MM.1S (cell line): ENCODE measurements at regions not wholly inside any gene's neighbourhood (a gene's known extent, or its start where the extent isn't known, plus 50 kb on each side); places are given as distances from the start of the nearest gene placed in this dataset.

ENCODE experiments used
- DNase-seq: peaks from one replicate; pipeline ENCODE4 v3.0.0-alpha.2; 2015
- H2AFZ ChIP-seq: fragments of 300-600 bp; sonication (generic); 2 replicates; pipeline ENCODE4 v1.6.0; 2016; ENCODE audit warnings: antibody characterized with exemption, low read length
- H3F3A ChIP-seq: fragments of 300-600 bp; sonication (generic); 2 replicates; pipeline ENCODE4 v1.6.1; 2016; ENCODE audit warnings: mild to moderate bottlenecking, antibody characterized with exemption, low read length, moderate library complexity, mixed read lengths; ENCODE audit not compliant: insufficient read depth
- H3K27ac ChIP-seq: fragments of 300-600 bp; sonication (generic); 2 replicates; pipeline ENCODE4 v1.5.1; 2016; ENCODE audit warnings: mild to moderate bottlenecking, low read length
- H3K27me3 ChIP-seq: fragments of 300-600 bp; sonication (generic); replicated peaks from 2 replicates; pipeline ENCODE4 v1.6.0; 2016; ENCODE audit warnings: low read length; ENCODE audit not compliant: insufficient read depth
- H3K36me3 ChIP-seq: fragments of 300-600 bp; sonication (generic); replicated peaks from 2 replicates; pipeline ENCODE4 v1.6.1; 2016; ENCODE audit warnings: mild to moderate bottlenecking, low read length, mixed read lengths; ENCODE audit not compliant: insufficient read depth
- H3K4me1 ChIP-seq: fragments of 300-600 bp; sonication (generic); 2 replicates; pipeline ENCODE4 v1.6.1; 2016; ENCODE audit warnings: low read length, mixed read lengths
- H3K4me2 ChIP-seq: fragments of 300-600 bp; sonication (generic); 2 replicates; pipeline ENCODE4 v1.6.0; 2016; ENCODE audit warnings: low read depth, low read length
- H3K4me3 ChIP-seq: fragments of 300-600 bp; sonication (generic); 2 replicates; pipeline ENCODE4 v1.5.1; 2016; ENCODE audit warnings: low read length, mixed read lengths
- H3K79me2 ChIP-seq: fragments of 300-600 bp; sonication (generic); 2 replicates; pipeline ENCODE4 v1.6.1; 2016; ENCODE audit warnings: mixed run types, low read length, mixed read lengths
- H3K9ac ChIP-seq: fragments of 300-600 bp; sonication (generic); 2 replicates; pipeline ENCODE4 v1.6.1; 2016; ENCODE audit warnings: low read length, mixed read lengths
- H3K9me2 ChIP-seq: fragments of 300-600 bp; sonication (generic); replicated peaks from 2 replicates; pipeline ENCODE4 v1.6.1; 2016; ENCODE audit warnings: mild to moderate bottlenecking, low read length, mixed read lengths; ENCODE audit not compliant: insufficient read depth
- H3K9me3 ChIP-seq: fragments of 300-600 bp; sonication (generic); replicated peaks from 2 replicates; pipeline ENCODE4 v1.6.1; 2016; ENCODE audit warnings: mild to moderate bottlenecking, low read length, mixed read lengths; ENCODE audit not compliant: insufficient read depth
- H4K20me1 ChIP-seq: fragments of 300-600 bp; sonication (generic); 2 replicates; pipeline ENCODE4 v1.6.1; 2016; ENCODE audit warnings: mild to moderate bottlenecking, low read length, moderate library complexity, mixed read lengths; ENCODE audit not compliant: insufficient read depth
- EZH2 ChIP-seq: fragments of 300-600 bp; sonication (generic); optimal IDR thresholded peaks from 2 replicates; pipeline ENCODE3; 2017; ENCODE audit warnings: low read depth, mild to moderate bottlenecking, antibody characterized with exemption, low read length, mixed read lengths
- EZH2phosphoT487 ChIP-seq: fragments of 300-600 bp; sonication (generic); IDR thresholded peaks from 2 replicates; pipeline ENCODE4 v1.6.1; 2018; ENCODE audit warnings: antibody characterized with exemption, low read length
- TF ChIP-seq, protein P1 (sequence below): fragments of 300-600 bp; sonication (generic); IDR thresholded peaks from 2 replicates; pipeline ENCODE4 v1.5.1; 2016; ENCODE audit warnings: antibody characterized with exemption, low read length, mixed read lengths

DNA sequence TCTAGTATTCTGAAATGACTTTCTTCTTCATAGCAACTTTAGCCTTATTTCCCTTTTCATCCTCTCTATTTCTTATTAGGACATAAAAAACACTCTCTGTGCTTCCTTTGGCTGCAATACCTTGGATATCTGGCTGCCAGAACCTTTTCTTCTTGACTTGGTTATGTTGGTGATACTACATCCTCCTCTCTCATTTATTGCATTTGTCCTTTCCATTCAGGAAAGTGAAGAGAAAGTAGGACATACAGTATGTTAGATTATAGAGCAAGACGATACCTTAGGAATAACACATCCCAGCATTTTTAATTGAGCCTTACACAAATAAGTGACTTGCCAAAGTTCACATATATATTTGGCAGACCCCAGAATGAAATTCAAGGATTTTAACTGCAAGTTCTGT is 210.1 kb upstream of the PPP1R3A start:
- Histone ChIP-seq H3F3A (no peaks in the 10 kb centered on the region), H3K27me3 (no peaks in the 10 kb centered on the region), H3K9me2 (no peaks in the 10 kb centered on the region), H3K27ac (no peak overlapping the region), H3K4me3 (no peak overlapping the region), H3K4me1 (no peaks in the 10 kb centered on the region), H3K4me2 (no peak overlapping the region), H2AFZ (no peak overlapping the region), H3K36me3 (no peaks in the 10 kb centered on the region), H3K9ac (no peak overlapping the region), H3K9me3 (no peaks in the 10 kb centered on the region), H4K20me1 (no peaks in the 10 kb centered on the region), H3K79me2 (no peaks in the 10 kb centered on the region)
- no peak for DNase-seq
- TF ChIP-seq EZH2: no peak
- TF ChIP-seq, protein P1, sequence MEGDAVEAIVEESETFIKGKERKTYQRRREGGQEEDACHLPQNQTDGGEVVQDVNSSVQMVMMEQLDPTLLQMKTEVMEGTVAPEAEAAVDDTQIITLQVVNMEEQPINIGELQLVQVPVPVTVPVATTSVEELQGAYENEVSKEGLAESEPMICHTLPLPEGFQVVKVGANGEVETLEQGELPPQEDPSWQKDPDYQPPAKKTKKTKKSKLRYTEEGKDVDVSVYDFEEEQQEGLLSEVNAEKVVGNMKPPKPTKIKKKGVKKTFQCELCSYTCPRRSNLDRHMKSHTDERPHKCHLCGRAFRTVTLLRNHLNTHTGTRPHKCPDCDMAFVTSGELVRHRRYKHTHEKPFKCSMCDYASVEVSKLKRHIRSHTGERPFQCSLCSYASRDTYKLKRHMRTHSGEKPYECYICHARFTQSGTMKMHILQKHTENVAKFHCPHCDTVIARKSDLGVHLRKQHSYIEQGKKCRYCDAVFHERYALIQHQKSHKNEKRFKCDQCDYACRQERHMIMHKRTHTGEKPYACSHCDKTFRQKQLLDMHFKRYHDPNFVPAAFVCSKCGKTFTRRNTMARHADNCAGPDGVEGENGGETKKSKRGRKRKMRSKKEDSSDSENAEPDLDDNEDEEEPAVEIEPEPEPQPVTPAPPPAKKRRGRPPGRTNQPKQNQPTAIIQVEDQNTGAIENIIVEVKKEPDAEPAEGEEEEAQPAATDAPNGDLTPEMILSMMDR: no peak
- TF ChIP-seq EZH2phosphoT487: no peak

DNA sequence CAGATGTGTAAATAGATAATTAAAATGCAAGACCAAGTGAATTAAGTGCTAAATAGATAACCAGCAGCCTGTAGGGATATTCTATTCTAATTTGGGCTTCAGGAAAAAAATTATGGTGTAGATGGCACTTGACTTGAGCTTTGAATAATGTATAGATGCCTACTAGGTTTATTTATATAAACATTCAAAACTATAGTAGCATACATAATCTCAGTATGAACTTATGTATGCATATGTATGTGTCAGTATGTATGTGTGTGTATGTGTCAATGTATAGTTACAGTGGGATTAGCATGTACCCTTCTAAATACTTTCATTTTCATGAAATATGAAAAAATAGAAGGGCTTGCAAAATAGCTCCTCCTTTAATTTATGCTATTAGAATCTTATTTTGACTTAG is 207.3 kb upstream of the PPP1R3A start:
- H3K9me3 ChIP-seq: no peaks in the 10 kb centered on the region
- no peak overlapping the region for H2AFZ ChIP-seq
- no peaks in the 10 kb centered on the region for H3K36me3 ChIP-seq
- H3K4me3 ChIP-seq: no peak overlapping the region
- H3K4me1 ChIP-seq: no peaks in the 10 kb centered on the region
- no peak overlapping the region for H3K9ac ChIP-seq
- H3K9me2 ChIP-seq: no peaks in the 10 kb centered on the region
- DNase-seq: no peak
- no peak overlapping the region for H3K4me2 ChIP-seq
- H4K20me1 ChIP-seq: no peaks in the 10 kb centered on the region
- no peaks in the 10 kb centered on the region for H3F3A ChIP-seq
- H3K79me2 ChIP-seq: no peaks in the 10 kb centered on the region
- TF ChIP-seq EZH2 (no peak), EZH2phosphoT487 (no peak)
- TF ChIP-seq, protein P1: no peak
- H3K27ac ChIP-seq: no peak overlapping the region
- H3K27me3 ChIP-seq: no peaks in the 10 kb centered on the region

DNA sequence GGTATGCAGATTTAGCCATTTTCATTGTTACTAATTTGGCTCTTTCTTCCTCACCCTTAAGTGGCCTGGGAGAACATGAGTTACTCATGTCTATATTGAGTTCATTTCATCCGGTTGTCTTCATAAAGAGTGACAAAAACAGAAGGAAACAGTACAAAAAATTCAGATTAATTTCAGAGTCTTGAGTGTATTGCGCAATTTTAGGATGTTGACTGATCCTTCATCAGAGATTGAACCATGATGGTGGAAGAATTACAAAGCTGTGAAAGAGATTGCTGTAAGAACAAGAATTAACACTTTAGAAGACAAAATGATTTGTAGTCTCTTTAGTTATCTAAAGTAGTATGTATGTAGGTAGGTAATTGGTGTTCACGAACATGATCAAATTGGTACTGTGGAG is 194.0 kb upstream of the PPP1R3A start:
- no peaks in the 10 kb centered on the region for H4K20me1 ChIP-seq

More for the DNA sequence above, 194.0 kb upstream of the PPP1R3A start:
- Histone ChIP-seq H2AFZ (no peak overlapping the region), H3F3A (no peaks in the 10 kb centered on the region), H3K4me3 (no peak overlapping the region), H3K27ac (no peak overlapping the region), H3K9me2 (no peaks in the 10 kb centered on the region), H3K4me1 (peaks cover 15% of the 10 kb centered on the region), H3K9ac (no peak overlapping the region), H3K4me2 (no peak overlapping the region), H3K36me3 (no peaks in the 10 kb centered on the region), H3K27me3 (no peaks in the 10 kb centered on the region), H3K9me3 (no peaks in the 10 kb centered on the region), H3K79me2 (no peaks in the 10 kb centered on the region)
- TF ChIP-seq EZH2phosphoT487: no peak
- TF ChIP-seq, protein P1: no peak
- no peak for TF ChIP-seq EZH2
- DNase-seq: no peak
